ENCODE measurements at regions not wholly inside any gene's neighbourhood (a gene's known extent, or its start where the extent isn't known, plus 50 kb on each side); places are given as distances from the start of the nearest gene placed in this dataset.

- TF ChIP-seq, protein P1, sequence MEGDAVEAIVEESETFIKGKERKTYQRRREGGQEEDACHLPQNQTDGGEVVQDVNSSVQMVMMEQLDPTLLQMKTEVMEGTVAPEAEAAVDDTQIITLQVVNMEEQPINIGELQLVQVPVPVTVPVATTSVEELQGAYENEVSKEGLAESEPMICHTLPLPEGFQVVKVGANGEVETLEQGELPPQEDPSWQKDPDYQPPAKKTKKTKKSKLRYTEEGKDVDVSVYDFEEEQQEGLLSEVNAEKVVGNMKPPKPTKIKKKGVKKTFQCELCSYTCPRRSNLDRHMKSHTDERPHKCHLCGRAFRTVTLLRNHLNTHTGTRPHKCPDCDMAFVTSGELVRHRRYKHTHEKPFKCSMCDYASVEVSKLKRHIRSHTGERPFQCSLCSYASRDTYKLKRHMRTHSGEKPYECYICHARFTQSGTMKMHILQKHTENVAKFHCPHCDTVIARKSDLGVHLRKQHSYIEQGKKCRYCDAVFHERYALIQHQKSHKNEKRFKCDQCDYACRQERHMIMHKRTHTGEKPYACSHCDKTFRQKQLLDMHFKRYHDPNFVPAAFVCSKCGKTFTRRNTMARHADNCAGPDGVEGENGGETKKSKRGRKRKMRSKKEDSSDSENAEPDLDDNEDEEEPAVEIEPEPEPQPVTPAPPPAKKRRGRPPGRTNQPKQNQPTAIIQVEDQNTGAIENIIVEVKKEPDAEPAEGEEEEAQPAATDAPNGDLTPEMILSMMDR (IDR thresholded peaks at IDR 0.05) = no peak
- TF ChIP-seq POLR2A (IDR thresholded peaks at IDR 0.05) = no peak
- no peak for DNase-seq
- no peaks in the 10 kb centered on the region for H3K9me3 ChIP-seq
- H3K4me1 ChIP-seq = no peaks in the 10 kb centered on the region
- intact Hi-C loops (cut with DNase I) = no loop called here
- no peak overlapping the region for H3K4me3 ChIP-seq (replicated peaks in 1 of 3)
- WGBS, 2 donors = 87 to 97% methylated on average over 1 of the region's 1 CpG
- no peaks in the 10 kb centered on the region for H3K36me3 ChIP-seq
- H3K27ac ChIP-seq = no peak overlapping the region
- H3K27me3 ChIP-seq = no peaks in the 10 kb centered on the region
Measured at GRCh38 chr3:154708554-154708953, 278.6 kb upstream of the GPR149 start.

- Histone ChIP-seq H3K27ac (no peak overlapping the region), H3K9me3 (no peaks in the 10 kb centered on the region), H3K4me3 (replicated peaks in 1 of 3) (no peak overlapping the region), H3K36me3 (no peaks in the 10 kb centered on the region), H3K4me1 (no peaks in the 10 kb centered on the region), H3K27me3 (no peaks in the 10 kb centered on the region)
- 94 to 97% methylated on average over 3 of the region's 3 CpGs for WGBS, 2 donors
- no peak for TF ChIP-seq POLR2A (IDR thresholded peaks at IDR 0.05)
- TF ChIP-seq, protein P1 (IDR thresholded peaks at IDR 0.05) = no peak
- DNase-seq = no peak
- intact Hi-C loops (cut with DNase I) = no loop called here
Measured at GRCh38 chr3:154701055-154701454, 271.1 kb upstream of the GPR149 start.

GRCh38 chr3:154690413-154690812 is 260.4 kb upstream of the GPR149 start:
- Histone ChIP-seq H3K4me1 (no peaks in the 10 kb centered on the region), H3K9me3 (no peaks in the 10 kb centered on the region), H3K27me3 (no peaks in the 10 kb centered on the region), H3K4me3 (replicated peaks in 1 of 3) (no peak overlapping the region), H3K27ac (no peak overlapping the region), H3K36me3 (no peaks in the 10 kb centered on the region)
- intact Hi-C loops (cut with DNase I) = no loop called here
- TF ChIP-seq, protein P1 (IDR thresholded peaks at IDR 0.05) = no peak
- no peak for TF ChIP-seq POLR2A (IDR thresholded peaks at IDR 0.05)
- no peak for DNase-seq

DNA sequence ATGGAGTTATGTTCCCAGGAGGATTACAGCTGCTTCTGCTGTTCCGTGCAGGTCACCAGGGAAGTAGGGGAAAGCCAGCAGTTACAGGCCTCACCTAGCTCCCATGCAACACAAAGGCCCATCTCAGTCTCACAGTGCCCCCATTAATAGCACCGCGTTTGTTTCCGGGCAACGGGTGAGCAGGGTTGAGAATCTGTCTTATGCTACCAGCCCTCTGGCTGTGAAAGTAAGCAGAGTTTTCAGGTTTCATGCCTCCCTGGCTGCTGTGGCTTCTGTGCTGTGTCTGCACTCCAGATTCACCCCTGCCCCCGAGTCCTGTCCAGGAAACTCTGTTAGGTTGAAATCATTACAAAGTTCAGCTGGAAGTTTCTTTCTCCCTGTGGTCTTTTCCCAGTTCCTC is 254.4 kb upstream of the GPR149 start:
- intact Hi-C loops (cut with DNase I) = no loop called here
- TF ChIP-seq, protein P1 (IDR thresholded peaks at IDR 0.05) = no peak
- TF ChIP-seq POLR2A (IDR thresholded peaks at IDR 0.05) = no peak
- no peaks in the 10 kb centered on the region for H3K27me3 ChIP-seq
- no peak overlapping the region for H3K4me3 ChIP-seq (replicated peaks in 1 of 3)
- no peaks in the 10 kb centered on the region for H3K4me1 ChIP-seq
- no peak for DNase-seq
- no peak overlapping the region for H3K27ac ChIP-seq
- WGBS, 2 donors = 63 to 72% methylated on average over 6 of the region's 6 CpGs
- no peaks in the 10 kb centered on the region for H3K36me3 ChIP-seq
- no peaks in the 10 kb centered on the region for H3K9me3 ChIP-seq

DNA sequence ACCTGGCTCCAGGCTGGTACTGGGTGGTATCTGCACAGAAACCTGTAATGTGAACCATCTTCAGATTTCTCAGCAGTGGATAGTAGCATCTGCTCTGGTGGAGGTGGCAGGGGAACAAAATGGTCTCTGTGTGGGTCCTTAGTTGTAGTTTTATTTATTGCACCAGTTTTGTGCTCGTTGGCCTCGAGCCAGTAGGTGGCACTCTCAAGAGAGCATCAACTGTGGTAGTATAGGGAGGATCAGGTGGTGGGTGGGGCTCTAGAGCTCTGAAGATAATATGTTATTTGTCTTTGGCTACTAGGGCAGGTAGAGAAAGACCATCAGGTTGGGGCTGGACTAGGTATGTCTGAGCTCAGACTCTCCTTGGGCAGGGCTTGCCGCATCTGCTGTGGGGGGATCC is 254.0 kb upstream of the GPR149 start:
- no peaks in the 10 kb centered on the region for H3K9me3 ChIP-seq
- WGBS, 2 donors = 62 to 83% methylated on average over 2 to 3 of the region's 3 CpGs
- H3K4me3 ChIP-seq (replicated peaks in 1 of 3) = no peak overlapping the region
- DNase-seq = no peak
- no peak overlapping the region for H3K27ac ChIP-seq
- no peaks in the 10 kb centered on the region for H3K36me3 ChIP-seq
- no peak for TF ChIP-seq POLR2A (IDR thresholded peaks at IDR 0.05)
- TF ChIP-seq, protein P1 (IDR thresholded peaks at IDR 0.05) = no peak
- intact Hi-C loops (cut with DNase I) = no loop called here
- H3K27me3 ChIP-seq = no peaks in the 10 kb centered on the region
- H3K4me1 ChIP-seq = no peaks in the 10 kb centered on the region

All from thyroid gland (tissue), 4 donors.